Spinal cord (tissue), 9 donors: ENCODE measurements at regions not wholly inside any gene's neighbourhood (a gene's known extent, or its start where the extent isn't known, plus 50 kb on each side); places are given as distances from the start of the nearest gene placed in this dataset.

Experiments
- DNase-seq, 6 donors: peaks; one replicate each; pipeline versions ENCODE4 v3.0.0 to v3.0.0-alpha.2; 2013 to 2015; ENCODE audit warnings: low spot score in 6 of 6, low read depth in 4 of 6
- H3K27ac ChIP-seq: one replicate; pipeline ENCODE4 v1.5.1; 2013; ENCODE audit warnings: low read depth, low read length, control low read depth
- H3K27me3 ChIP-seq: one replicate; pipeline ENCODE4 v1.6.1; 2013; ENCODE audit warnings: low read length; ENCODE audit not compliant: control insufficient read depth, insufficient read depth
- H3K36me3 ChIP-seq: one replicate; pipeline ENCODE4 v1.6.1; 2013; ENCODE audit warnings: low read length; ENCODE audit not compliant: control insufficient read depth, insufficient read depth
- H3K4me1 ChIP-seq: one replicate; pipeline ENCODE4 v1.6.1; 2013; ENCODE audit warnings: low read length; ENCODE audit not compliant: control insufficient read depth, insufficient read depth
- H3K4me3 ChIP-seq: one replicate; pipeline ENCODE4 v1.5.1; 2013; ENCODE audit warnings: low read depth, low read length, control low read depth
- H3K9me3 ChIP-seq: one replicate; pipeline ENCODE4 v1.6.1; 2013; ENCODE audit warnings: low read length; ENCODE audit not compliant: control insufficient read depth, insufficient read depth
- WGBS: methylation state at CpG from one replicate; pipeline ENCODE4 v1.1.5; 2013; ENCODE audit warnings: missing lambda C conversion rate; ENCODE audit not compliant: insufficient coverage; 5-methylcytosine and 5-hydroxymethylcytosine counted together
- donor health status: healthy.

DNA sequence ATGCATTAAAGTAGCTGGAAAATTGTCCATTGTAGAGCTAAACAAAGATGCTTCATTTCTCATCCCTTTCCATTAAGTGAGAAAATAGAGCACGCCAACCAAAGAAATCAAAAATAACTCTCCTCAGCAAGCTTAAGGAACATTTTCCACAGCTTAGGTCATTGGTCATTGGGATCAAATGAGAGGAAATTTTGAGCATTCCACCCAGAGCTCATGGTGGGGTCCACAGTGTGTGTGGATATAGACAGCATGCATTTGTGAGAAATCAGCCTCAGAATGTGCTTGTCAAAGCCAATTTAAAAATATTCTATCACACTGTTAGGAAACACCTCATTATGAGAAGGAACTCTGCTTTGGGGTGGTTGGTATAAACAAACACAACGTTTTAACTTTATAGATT is 97.2 kb downstream of the HDGFL1 start:
- Histone ChIP-seq H3K4me1 (no peaks in the 10 kb centered on the region), H3K9me3 (no peaks in the 10 kb centered on the region), H3K27me3 (no peaks in the 10 kb centered on the region), H3K4me3 (no peak overlapping the region), H3K36me3 (no peaks in the 10 kb centered on the region), H3K27ac (no peak overlapping the region)
- DNase-seq, result no peak
- no CpG with 5 or more reads among the region's 2 CpGs for WGBS

DNA sequence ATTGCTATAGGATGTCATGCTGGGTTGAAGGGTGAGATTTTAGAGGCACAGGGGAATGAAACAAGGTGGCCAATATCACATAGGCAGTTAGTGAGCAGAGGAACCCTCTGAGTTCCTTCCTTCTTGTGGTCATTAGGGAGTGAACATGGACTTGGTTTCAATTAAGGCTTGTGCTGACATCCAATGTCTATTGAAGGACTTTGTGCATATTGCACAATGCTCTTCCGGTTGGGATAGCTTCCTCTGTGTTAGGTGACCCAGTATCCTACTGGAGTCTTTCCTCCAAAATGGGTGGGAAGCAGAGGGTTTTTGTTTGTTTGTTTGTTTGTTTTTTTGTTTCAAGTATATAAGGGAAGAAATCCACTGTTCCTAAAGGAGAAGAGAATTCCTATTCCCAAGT is 98.5 kb downstream of the HDGFL1 start:
- no CpG with 5 or more reads among the region's 1 CpG for WGBS
- no peak for DNase-seq
- Histone ChIP-seq H3K27ac (no peak overlapping the region), H3K4me1 (no peaks in the 10 kb centered on the region), H3K36me3 (no peaks in the 10 kb centered on the region), H3K27me3 (no peaks in the 10 kb centered on the region), H3K9me3 (no peaks in the 10 kb centered on the region), H3K4me3 (no peak overlapping the region)

DNA sequence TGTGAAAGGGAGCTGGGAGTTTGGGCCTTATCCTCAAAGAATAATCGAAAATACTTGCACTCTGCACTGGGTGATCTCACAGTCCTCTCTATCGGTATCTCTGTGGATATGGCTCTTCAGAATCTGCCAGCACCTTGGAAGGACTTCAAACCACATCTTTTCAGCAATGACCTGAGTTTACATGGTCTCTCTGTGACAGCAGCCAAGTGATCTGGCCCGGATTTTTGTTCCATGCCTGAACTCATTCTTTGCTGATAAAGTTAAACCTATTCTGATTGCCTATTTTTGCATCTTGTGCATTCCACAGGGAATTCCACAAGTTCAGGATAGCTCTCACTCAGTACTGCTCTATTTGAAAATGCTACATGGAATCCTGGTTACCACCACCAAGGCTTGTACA is 98.9 kb downstream of the HDGFL1 start:
- 64% methylated on average over 3 of the region's 3 CpGs for WGBS
- Histone ChIP-seq H3K27ac (no peak overlapping the region), H3K4me3 (no peak overlapping the region), H3K36me3 (no peaks in the 10 kb centered on the region), H3K9me3 (no peaks in the 10 kb centered on the region), H3K4me1 (no peaks in the 10 kb centered on the region), H3K27me3 (no peaks in the 10 kb centered on the region)
- no peak for DNase-seq

DNA sequence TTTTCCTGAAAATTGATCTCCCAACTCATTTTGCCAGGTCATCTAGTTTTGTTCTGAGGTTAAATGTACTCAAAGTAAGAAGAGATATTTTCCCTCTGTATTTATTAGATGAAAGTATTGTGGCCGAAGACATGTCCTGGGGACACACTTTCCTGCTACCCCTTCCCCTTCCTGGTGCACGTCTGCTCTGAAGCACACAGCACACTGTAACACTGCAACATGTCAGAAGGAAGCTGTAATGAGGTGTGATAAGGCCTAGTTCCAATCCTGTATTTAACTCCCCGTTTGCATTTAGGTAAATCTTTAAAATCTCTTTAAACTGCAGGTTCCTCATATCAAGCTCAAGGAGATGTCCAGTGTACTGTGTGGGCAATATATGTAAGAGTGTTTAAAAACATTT is 99.4 kb downstream of the HDGFL1 start:
- Histone ChIP-seq H3K4me1 (no peaks in the 10 kb centered on the region), H3K4me3 (no peak overlapping the region), H3K27ac (no peak overlapping the region), H3K27me3 (no peaks in the 10 kb centered on the region), H3K9me3 (no peaks in the 10 kb centered on the region), H3K36me3 (no peaks in the 10 kb centered on the region)
- no peak for DNase-seq
- 100% methylated on average over 1 of the region's 3 CpGs for WGBS

DNA sequence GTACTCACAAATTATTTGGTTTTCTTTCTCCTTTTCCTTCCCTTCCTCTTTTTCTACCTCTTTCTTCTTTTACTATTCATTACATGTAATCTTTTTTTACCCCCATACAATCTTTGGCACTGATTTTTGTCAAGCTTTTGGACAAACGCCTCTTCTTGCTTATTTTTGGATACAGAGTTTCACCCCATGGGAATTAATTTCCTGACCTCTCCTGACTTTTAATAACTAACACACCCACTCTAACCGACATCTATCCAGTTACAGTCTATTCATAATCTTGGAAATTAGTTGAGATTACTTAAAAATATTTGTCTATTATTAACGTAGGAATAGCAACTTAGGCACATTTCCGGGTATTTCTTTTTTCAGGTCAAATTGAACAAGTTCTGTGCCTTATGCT is 101.2 kb downstream of the HDGFL1 start:
- Histone ChIP-seq H3K36me3 (no peaks in the 10 kb centered on the region), H3K4me1 (no peaks in the 10 kb centered on the region), H3K4me3 (no peak overlapping the region), H3K27ac (no peak overlapping the region), H3K9me3 (no peaks in the 10 kb centered on the region), H3K27me3 (no peaks in the 10 kb centered on the region)
- 100% methylated on average over 1 of the region's 4 CpGs for WGBS
- no peak for DNase-seq

DNA sequence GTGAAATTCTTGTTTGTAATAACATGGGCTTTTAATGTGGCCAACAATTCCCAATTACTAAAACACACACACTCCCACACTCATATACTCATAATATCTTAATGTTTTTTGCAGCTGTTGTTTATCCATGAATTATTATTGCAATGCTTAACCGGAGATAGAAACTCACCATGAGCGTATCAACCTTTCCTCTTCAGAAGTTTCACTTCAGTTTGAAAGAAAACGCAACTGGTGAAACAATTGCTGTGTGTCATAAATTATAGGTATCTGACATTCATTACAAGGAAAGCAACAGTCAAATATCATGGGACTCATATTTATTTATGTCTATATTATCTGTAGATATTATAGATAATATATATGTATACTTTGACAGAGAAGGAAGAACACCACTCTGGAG is 104.1 kb downstream of the HDGFL1 start:
- WGBS, result no CpG with 5 or more reads among the region's 3 CpGs
- Histone ChIP-seq H3K27me3 (no peaks in the 10 kb centered on the region), H3K27ac (no peak overlapping the region), H3K36me3 (no peaks in the 10 kb centered on the region), H3K4me3 (no peak overlapping the region), H3K4me1 (no peaks in the 10 kb centered on the region), H3K9me3 (no peaks in the 10 kb centered on the region)
- no peak for DNase-seq

DNA sequence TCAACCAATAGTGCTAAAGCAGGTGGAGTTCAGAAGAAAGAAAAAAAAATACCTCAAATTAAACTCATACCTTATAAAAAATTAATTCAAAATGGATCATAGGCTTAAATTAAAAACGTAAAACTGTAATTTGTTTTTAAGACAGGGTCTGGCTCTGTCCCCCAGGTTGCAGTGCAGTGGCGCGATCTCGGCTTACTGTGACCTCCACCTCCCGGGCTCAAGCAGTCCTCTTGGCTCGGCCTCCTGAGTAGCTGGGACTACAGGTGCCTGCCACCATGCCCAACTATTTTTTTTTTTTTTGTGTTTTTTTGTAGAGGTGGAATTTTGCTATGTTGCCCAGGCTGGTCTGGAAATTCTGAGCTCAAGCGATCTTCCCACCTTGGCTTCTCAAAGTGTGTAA is 111.6 kb downstream of the HDGFL1 start:
- no peak overlapping the region for H3K4me3 ChIP-seq
- no peaks in the 10 kb centered on the region for H3K27me3 ChIP-seq
- no peak for DNase-seq
- no peaks in the 10 kb centered on the region for H3K9me3 ChIP-seq
- WGBS, result 96% methylated on average over 5 of the region's 7 CpGs
- no peaks in the 10 kb centered on the region for H3K4me1 ChIP-seq
- no peak overlapping the region for H3K27ac ChIP-seq
- H3K36me3 ChIP-seq, result no peaks in the 10 kb centered on the region

DNA sequence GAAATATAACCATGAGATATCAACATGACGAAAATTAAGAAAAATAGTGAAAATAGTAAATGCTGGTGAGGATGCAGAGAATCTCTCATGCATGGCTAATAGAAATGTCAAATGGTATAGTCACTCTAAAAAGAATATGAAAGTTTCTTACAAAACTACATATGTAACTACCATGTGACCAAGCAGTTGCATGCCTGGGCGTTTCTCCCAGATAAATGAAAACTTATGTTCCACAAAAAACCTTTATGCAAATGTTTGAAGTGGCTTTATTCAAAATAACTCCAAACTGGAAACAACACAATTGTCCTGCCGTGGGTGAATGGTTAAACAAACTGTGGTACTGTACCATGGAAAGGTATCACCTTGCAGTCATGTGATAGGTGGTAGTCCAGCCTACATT is 112.4 kb downstream of the HDGFL1 start:
- Histone ChIP-seq H3K9me3 (no peaks in the 10 kb centered on the region), H3K27ac (no peak overlapping the region), H3K27me3 (no peaks in the 10 kb centered on the region), H3K4me1 (no peaks in the 10 kb centered on the region), H3K4me3 (no peak overlapping the region), H3K36me3 (no peaks in the 10 kb centered on the region)
- DNase-seq, result peak in 1 of 6 donors; percentile 26
- no CpG with 5 or more reads among the region's 3 CpGs for WGBS

DNA sequence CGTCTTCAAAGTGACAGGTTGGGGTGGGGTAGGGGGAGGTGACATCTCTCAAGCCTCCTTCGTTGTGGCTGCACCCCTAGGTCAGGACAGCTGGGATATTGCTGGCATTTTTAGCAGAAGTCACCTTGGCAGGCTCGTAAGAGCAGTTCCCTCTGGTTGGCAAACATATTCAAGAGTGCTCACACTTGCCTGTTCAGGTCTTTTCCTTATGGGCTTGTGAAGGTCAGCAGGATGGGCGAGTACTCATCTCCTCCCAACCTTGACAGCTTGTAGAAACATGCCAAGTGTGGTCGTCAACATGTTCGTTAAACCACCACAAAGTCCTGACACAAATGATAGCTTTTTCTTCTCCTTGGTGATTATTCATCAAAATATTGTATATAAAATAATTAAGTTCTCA is 113.6 kb downstream of the HDGFL1 start:
- no peak overlapping the region for H3K4me3 ChIP-seq
- no peak for DNase-seq
- no peaks in the 10 kb centered on the region for H3K4me1 ChIP-seq
- H3K27ac ChIP-seq, result no peak overlapping the region
- H3K27me3 ChIP-seq, result no peaks in the 10 kb centered on the region
- H3K36me3 ChIP-seq, result no peaks in the 10 kb centered on the region
- WGBS, result 75% methylated on average over 3 of the region's 6 CpGs
- no peaks in the 10 kb centered on the region for H3K9me3 ChIP-seq

DNA sequence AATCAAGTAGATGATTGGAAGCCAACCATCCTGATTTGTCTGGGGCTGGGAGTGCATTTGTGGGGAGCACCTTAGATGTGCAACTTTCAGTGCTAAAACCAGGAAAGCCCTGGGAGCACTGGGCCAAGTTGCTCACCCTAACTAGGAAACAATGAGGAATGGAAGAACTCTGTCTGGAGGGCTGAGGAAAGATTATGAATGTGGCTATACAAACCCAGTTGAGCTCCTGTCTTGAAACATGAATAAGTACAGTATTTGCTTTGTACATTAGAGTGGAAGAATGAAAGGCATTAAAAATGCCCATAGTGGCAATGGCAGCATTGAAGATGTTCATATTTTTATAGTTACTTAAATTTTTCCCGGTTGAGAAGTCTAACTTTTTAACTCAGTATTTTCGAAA is 121.1 kb downstream of the HDGFL1 start:
- no peak overlapping the region for H3K27ac ChIP-seq

More for the DNA sequence above, 121.1 kb downstream of the HDGFL1 start:
- Histone ChIP-seq H3K9me3 (no peaks in the 10 kb centered on the region), H3K4me3 (no peak overlapping the region), H3K27me3 (no peaks in the 10 kb centered on the region), H3K36me3 (no peaks in the 10 kb centered on the region), H3K4me1 (no peaks in the 10 kb centered on the region)
- DNase-seq, result no peak
- WGBS, result no CpG with 5 or more reads among the region's 2 CpGs
